DLD1 (cell line): ENCODE measurements at regions not wholly inside any gene's neighbourhood (a gene's known extent, or its start where the extent isn't known, plus 50 kb on each side); places are given as distances from the start of the nearest gene placed in this dataset.
"Not testable (repeated sequence)": the region's sequence is repeated elsewhere in the genome, so short reads cannot be mapped to it uniquely, and the experiment has no call there.

Source experiments
- in situ Hi-C: cut with HindIII; loops from 2 replicates; pipeline ENCODE4 v1.10.0; 2017; ENCODE audit warnings: low sequenced_read_pairs

DNA sequence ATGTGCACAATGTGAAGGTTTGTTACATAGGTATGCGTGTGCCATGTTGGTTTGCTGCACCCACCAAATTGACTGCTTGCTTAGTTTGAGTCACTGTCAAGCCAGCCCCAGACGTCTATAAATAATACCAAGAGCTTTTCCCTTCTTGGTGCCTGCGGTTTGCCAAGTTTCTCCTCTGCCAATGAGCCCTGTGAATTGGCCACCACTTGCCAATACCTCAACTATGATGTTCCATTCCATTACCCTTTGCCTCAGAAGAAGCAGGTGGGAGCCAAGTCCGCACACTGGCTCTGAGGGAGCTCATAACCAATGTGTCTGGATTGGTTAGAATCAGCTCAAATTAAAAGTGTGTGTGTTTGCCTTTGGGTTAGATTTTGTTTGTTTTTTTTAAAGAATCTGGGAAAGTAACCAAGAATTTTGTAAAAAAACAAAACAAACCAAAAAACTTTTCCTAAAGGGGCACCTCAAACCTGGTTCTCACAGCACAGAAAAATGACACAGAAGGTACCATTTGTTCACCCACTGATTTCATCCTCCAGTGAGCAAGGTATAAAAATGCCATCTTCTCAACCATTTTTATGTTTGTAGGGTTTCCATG, 209.3 kb upstream of the PRNP start:
- in situ Hi-C loops: no loop called here

DNA sequence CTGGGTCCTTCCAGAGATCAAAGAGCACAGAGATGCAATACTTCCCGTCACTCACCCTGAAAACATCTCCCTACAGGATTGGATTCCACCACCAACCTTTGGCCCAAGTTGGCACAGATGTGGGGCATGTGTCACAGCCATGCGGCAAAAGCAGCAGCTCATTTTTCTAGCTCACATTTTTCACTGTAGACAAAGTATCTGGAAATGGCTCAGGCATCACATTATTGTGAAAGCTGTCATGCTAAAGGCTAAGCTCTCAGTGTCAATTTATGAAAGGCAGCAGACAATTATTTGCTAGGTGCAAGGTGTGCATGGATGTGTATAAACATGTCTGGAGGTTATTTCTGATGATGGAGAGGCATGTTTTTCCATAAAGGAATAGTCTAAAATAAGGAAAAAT, 213.3 kb upstream of the PRNP start:
- in situ Hi-C loops: no loop called here

DNA sequence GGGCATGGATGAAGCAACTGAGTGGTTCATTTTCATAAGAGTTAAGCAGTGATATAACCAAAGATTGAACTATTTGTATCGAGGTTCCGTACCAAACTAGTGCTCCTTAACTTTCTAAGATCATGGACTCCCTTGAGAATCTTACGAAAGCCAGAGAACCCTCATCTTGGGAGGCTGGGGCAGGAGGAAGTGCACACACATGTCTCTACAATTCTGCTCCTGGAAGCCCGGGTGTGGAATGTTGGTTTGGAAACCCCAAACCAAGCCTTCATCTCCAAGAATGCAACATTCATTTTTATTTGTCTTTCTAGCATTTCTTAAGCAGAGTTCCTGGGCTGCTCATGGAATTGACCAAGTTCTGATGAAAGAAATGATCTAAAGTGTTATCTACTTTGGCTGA, 215.0 kb upstream of the PRNP start:
- in situ Hi-C loops: no loop called here

DNA sequence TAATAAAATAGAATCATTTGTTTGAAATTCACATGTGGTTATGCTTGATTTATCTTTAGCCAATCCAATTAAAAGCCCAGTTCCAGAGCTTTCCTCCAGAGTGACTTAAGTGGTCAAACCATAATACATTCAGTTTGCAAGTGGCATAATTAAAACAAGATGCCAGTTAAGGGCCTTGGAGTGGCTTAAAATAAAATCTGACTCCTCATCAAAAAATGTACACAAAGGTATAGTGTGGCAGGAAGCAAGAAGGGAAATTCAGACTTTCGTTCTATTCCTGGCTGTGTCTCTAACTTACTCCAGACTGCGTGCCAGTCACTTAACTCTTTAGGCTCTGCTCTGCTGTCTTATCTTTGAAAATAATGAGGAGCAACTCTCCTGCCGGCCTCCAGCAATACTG, 215.9 kb upstream of the PRNP start:
- in situ Hi-C loops: no loop called here

DNA sequence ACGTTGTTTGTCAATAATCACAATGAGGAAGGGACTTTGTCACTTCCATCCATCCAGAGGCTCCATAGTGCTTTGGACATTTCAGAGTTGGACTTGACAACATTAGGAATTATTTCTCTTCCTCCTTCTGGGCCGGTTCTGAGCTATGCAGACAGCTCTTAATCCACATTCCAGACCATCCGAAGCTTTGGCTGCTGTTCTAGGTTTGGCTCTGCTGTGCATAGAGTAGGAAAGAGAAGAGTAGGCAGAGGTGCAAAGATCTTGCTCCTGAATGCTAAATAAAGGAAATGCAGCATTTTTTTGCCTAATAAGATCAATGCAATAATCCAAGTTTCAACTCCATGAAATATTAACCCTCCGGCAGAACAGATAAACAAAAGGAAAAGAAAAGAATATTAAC, 216.3 kb upstream of the PRNP start:
- in situ Hi-C loops: no loop called here

DNA sequence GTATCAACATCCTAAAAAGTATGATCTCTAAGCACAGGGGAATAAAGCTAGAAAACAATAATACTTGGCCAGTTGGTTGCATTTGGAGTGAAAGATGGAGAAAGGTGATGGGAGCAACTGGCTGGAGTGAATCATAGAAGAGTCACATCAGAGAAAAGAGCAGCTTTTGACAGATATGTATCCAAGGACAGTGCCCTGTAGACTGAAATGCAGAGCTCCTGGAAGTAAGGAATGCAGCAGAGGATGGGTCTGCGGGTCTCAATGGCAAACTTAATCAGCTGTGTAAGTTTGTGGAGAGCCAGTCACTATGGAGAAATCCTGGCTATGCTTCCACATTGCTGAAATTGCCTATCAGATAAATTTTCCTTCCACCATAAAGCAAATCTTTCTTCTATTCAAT, 218.1 kb upstream of the PRNP start:
- in situ Hi-C loops: no loop called here

DNA sequence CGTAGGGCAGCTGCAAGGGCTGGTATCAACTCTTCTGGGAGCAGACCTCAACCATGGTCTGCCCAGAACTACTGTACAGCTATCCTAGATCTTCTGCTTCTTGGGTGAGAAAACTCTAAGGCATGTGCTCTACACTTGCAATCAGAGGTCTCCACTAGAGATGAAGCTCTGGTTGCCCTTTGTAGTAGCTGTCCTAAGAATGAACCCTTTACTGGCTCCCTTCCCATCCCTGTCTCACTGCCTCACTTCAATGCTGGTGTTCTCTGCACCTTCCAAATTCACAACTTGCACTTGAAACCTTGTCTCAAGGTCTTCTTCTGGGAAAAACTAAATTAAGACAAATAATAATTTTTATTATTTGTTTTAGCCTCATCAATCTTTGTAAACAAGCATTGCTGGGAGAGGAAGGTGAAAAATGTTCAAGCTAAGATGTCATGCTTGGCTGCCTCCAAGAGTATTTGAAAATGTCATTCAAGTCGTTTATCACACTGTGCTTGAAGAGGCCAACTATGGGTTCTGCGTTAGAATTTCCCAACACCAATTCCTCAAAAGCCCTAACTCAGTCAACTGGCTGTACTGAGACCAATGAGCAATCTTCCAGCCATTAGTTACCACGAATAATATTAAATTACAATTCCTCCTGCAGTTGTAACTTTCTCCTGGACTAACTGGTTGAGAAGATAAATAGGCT, 216.9 kb upstream of the ADRA1D start:
- in situ Hi-C loops: no loop called here

DNA sequence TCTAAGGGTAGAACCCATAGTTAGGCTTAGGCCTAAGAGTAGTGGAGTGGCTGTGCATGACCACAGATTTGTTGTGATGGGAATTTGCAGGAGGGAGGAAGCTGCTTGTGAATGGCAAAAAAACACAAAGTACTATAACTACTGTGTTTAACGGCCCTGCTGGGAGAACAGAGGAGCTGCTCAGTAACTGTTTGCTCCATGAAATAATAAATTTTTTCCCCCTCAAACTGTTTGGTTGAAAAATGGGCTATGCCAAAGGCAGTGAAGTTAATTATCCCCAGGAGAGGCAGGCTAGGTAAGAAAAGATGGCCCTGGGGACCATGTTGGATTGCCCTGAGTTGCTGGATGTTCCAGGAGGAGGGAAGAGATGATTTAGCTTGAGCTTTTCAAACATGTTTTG, 216.1 kb upstream of the ADRA1D start:
- in situ Hi-C loops: no loop called here

DNA sequence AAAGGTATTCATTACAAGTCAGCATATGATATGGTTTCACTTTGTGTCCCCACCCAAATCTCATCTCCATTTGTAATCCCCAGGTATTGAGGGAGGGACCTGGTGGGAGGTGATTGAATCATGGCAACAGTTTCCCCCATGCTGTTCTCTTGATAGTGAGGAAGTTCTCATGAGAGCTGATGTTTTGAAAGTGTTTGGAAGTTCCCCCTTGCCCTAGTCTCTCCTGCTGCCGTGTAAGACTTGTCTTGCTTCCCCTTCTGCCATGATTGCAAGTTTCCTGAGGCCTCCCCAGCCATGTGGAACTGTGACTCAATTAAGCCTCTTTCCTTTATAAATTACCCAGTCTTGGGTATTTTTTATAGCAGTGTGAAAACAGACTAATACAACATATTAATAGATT, 213.7 kb upstream of the ADRA1D start:
- in situ Hi-C loops: not testable (repeated sequence)

DNA sequence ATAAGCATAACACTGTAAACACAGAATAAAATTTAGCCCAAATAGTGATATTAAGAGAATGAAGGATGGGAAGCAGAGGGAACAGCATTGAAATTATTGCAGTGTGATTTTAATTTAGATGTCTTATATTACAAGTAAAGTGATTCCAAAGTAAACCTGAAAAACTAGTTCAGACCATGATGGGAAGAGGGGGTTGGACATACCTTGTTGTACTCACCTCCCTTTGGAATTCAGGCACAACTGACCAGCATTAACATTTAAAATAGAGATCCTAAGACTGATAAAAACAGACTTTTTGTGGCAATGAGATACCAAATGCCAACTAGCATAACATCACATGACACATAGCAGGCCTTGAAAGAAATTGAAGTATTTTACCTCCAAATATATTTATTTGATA, 210.0 kb upstream of the ADRA1D start:
- in situ Hi-C loops: no loop called here

DNA sequence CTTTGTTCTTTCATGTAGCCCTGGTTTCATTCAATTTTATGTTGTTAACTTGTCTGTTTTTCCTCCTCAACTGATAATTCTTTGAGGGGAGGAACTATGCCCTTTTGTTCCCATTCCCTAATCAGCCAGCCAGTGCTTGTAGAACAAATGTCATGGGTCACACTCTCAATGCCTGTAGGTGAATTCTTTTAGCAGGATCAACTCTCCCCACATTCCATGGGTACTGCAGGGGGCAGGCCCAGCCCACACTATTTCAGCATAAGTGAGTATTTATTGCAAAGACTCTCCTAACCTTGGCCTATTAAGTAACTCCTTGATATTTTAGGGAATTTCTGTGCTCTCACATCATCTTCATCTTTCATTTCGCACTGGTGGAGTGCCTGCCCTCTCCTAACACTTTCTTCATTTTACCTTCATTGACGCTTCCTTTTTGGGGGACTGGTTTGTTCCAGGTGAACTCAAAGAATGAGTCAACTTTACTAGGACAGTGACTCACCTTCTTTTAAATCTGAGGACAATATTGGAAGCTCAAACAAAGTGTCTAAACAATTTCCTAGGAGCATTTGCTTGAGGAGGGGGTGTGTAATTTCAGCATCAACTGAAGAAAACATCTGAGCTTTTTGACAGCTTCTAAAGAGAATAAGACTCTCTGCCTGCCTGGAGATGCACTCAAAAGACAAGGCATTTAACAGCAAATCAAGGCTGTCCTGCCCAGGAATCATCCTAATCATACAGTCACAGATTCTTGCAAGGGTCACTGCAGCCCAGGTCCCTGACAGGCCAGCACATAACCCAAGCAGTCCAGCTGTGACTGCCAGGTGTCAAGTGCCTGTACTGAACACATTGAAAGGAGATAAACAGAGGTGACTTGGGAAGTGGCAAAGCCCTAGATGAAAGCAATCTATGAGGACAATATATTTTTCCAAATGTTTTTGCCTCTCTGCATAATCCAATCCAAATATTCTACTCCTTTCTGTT, 208.8 kb upstream of the ADRA1D start:
- in situ Hi-C loops: no loop called here

DNA sequence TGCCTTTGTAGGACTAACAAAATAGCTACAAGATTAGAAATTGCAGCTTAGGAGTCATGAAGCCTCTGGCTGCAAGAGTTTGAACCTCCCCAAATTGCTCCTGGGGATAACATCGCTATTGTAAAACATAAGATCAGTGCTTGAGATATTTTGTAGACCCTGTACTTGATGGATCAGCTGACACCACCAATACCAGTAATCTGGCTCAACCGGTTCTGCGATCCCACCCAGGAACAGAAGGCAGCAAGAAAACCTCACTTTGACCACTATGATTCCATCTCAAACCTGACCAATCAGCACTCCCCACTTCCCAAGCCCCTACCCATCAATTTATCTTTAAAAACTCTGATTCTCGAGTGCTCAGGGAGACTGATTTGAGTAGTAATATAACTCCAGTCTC, 206.9 kb upstream of the ADRA1D start:
- in situ Hi-C loops: no loop called here

DNA sequence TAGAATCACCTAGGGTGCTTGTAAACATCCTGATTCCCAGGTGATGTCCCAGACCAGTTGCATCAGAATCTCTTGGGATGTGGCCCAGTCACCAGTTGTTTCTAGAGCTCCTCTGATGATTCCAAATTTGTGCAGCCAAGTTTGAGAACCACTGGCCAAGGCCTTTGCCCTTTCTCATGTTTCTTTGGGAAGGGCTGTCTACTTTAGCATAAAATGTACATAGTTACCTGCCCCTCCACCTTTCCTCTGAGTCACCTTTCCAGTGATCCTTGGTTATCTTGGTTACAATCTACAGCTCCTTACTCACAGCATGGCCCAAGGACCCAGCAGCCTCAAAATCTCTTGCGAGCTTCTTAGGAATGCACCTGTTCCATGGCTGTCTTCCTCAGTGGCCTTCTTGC, 206.2 kb upstream of the ADRA1D start:
- in situ Hi-C loops: no loop called here

DNA sequence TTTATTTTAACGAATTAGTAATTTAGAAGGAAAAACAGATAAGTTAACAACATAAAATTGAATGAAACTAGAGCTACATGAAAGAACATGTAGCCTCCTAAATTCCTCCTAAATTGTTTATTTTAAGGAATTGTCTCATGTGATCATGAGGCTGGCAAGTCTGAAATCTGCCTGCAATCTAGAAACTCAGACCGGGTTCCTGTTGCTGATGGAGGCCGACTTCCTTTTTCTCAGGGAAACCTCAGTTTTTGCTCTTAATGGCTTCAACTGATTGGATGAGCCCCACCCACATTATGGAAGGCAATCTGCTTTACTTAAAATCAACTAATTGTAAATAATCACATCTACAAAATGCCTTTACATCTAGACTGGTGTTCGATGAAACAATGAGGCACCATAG, 205.0 kb upstream of the ADRA1D start:
- in situ Hi-C loops: no loop called here

DNA sequence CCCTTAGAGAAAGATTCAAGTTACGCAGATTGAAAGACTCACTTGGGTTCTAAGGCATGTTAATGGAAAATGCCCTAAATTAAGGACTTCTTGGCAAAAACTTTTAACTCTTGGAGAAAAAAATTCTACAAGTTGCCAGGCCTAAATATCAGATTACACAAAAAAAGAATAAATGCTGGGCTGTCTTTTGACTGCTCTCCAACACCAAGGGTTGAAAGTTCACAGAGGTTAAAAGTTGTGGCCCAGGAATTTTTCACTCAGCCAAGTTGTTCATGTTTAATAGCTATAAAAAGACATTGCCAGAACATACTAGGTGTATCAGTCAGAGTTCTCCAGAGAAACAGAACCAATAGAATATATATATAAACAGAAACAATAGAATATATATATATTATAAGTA, 204.3 kb upstream of the ADRA1D start:
- in situ Hi-C loops: no loop called here

DNA sequence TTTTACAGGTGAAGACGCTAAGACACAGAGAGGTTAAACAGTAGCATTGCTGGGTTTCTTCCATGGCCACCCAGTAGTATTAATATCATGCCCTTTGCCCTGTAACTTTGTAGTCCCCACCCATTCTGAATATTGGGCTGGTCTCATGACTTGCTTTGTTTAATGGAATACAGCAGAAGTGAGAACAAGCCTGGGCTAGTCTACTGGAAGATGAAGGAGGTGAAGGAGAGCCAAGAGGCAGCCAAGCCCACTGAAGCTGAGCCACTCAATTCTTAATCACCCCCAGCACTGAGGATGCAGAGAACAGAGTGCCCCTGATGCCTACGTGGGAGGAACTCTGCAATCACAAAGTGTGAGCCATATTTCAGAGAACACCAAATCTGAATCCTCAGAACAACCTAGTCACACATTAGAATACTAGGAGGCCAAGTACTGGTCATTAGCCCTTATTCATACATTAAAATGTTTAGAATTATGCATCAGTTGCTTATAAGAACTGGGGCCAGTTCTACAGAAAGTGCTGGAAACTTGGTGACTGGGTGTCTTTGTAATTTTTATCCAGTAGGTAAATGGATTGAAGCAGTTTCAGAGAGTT, 202.5 kb upstream of the ADRA1D start:
- in situ Hi-C loops: no loop called here

DNA sequence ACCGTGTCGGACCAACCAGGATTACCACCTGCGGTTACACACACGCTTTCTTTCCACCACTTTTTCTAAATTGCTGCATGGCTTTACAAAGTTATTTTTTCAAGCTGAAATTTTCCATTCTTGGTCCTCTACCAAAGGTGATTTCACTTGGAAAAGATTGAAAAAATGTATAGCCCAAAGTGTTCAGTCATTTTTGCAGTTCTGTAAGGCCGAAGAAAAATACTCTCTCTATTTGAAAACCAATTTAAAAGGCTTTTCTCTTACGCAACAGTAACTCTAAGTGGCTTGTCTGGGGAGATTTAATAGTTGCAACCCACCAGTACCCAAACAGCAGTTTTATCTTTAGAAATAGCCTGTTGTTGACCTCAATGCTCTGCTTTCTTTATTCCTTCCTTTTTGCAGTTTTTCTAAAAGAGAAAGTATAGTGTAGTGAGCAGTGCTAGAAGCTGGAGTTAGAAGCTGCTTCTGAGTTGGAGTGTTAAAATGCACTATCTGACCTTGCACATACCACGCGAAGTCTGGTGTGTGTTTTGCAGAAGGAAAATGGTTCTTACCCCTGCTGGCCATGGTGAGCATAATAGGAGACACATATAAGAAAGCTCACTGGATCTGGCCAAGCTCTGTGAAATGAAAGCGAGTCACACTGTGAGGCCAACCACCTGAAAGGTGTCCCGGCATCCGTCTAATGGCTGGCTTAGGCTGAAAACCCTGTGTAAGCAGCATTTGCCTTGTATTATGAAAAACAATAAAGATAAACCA, 201.0 kb upstream of the ADRA1D start:
- in situ Hi-C loops: no loop called here

DNA sequence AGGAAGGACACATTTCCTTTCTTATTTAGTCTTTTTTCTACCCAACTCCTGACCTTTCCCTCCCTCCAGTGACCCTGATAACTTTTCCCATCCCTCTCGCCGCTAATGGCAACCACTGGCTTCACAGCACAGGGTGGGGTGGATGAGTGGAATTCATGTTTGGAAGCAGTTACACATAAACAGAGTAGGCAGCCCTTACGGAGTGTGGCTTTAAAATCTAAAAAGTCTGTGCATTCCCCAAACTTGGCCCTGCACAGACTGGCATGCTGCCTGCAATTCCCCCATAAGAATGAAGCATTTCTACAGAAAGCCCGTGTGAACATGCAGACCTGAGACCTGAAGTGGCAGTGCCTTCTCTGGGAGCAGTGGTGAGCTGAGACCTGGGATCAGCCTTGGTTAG, 196.7 kb upstream of the ADRA1D start:
- in situ Hi-C loops: no loop called here

DNA sequence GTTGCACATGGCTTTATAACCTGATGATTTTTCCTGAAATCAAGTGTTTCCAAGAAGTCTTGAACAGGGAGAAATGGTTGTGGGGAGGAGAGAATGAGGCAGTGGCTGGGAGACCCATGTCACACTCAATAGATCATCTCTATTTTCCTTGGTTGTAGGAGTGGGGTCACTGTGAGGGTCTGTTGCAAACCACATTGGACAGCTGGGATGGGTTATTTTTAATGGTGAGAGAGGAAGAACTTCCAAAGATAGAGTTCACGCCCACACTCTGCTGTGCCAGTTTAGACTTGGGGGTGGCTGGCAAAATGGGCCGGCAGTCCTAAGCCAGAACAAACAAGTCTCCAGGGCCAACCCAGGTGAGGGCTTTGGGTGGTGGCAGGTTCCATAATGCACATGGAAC, 196.2 kb upstream of the ADRA1D start:
- in situ Hi-C loops: no loop called here

DNA sequence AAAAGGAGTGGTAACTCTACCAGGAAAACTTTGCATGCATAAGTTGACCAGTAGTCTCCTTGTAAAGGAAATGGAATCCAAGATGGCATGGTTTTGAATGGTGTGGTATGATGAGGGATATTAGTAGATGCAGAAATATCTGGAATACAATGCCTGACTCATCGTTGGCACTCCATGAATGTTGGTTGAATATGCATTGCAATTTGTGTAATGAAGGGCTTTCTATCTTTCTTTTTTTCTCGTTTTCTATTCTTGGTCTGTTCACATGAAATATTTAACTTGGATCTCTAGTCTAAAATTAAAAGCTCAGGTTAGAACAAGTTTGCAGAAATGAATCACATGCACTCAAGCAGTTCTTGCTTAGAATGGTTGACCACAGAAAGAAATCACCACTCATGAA, 195.3 kb upstream of the ADRA1D start:
- in situ Hi-C loops: no loop called here

DNA sequence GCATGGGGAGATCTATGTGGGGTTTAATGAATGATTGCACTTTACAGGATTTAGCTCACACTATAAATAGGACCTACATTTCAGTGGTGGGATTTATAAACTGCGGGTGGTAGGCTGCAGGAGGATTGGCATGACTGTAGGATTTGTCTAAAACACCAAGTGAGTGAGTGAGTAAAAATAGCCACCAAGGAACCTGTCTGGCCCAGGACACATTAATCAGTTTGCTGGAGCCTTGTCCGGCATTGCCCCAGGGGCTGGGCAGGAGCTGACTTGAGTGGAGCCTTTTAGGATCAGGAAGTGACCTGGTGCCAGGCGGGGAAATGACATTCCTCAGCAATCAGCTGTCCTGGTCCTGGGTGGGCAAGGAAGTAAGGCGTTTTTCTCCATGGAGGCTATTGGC, 193.9 kb upstream of the ADRA1D start:
- in situ Hi-C loops: no loop called here
